ENCODE measurements at regions not wholly inside any gene's neighbourhood (a gene's known extent, or its start where the extent isn't known, plus 50 kb on each side); places are given as distances from the start of the nearest gene placed in this dataset.
"Not testable (repeated sequence)": the region's sequence is repeated elsewhere in the genome, so short reads cannot be mapped to it uniquely, and the experiment has no call there.

- no peak overlapping the region for H3K4me3 Mint-ChIP-seq
- ATAC-seq, result no peak
- no peak for DNase-seq
- no peaks in the 10 kb centered on the region for H3K36me3 Mint-ChIP-seq (ENCODE audit: insufficient read depth)
- H3K4me1 Mint-ChIP-seq (ENCODE audit: low read depth), result no peaks in the 10 kb centered on the region
- H3K9me3 Mint-ChIP-seq, result no peaks in the 10 kb centered on the region
- H3K27me3 Mint-ChIP-seq (ENCODE audit: low read depth), result no peaks in the 10 kb centered on the region
Measured at GRCh38 chr3:169029674-169030285, 633.7 kb downstream of the MECOM start.

GRCh38 chr3:169028716-169029115 lies 634.8 kb downstream of the MECOM start:
- DNase-seq (no peak), ATAC-seq (no peak)
- Mint-ChIP-seq H3K27me3 (ENCODE audit: low read depth) (no peaks in the 10 kb centered on the region), H3K4me1 (ENCODE audit: low read depth) (no peaks in the 10 kb centered on the region), H3K36me3 (ENCODE audit: insufficient read depth) (no peaks in the 10 kb centered on the region), H3K9me3 (no peaks in the 10 kb centered on the region), H3K4me3 (no peak overlapping the region)

- no peaks in the 10 kb centered on the region for H3K4me1 Mint-ChIP-seq (ENCODE audit: low read depth)
- no peak for ATAC-seq
Measured at GRCh38 chr3:169026543-169027182, 636.8 kb downstream of the MECOM start.

GRCh38 chr3:169022457-169022856 lies 641.1 kb downstream of the MECOM start:
- Mint-ChIP-seq H3K9me3 (no peaks in the 10 kb centered on the region), H3K36me3 (ENCODE audit: insufficient read depth) (no peaks in the 10 kb centered on the region)
- ATAC-seq, result no peak

More at GRCh38 chr3:169026543-169027182, 636.8 kb downstream of the MECOM start:
- Mint-ChIP-seq H3K27me3 (ENCODE audit: low read depth) (no peaks in the 10 kb centered on the region), H3K9me3 (no peaks in the 10 kb centered on the region), H3K4me3 (no peak overlapping the region), H3K36me3 (ENCODE audit: insufficient read depth) (no peaks in the 10 kb centered on the region)
- DNase-seq, result no peak

GRCh38 chr3:169020371-169020770 lies 643.1 kb downstream of the MECOM start:
- Mint-ChIP-seq H3K9me3 (no peaks in the 10 kb centered on the region), H3K36me3 (ENCODE audit: insufficient read depth) (no peaks in the 10 kb centered on the region), H3K27me3 (ENCODE audit: low read depth) (no peaks in the 10 kb centered on the region), H3K4me3 (no peak overlapping the region), H3K4me1 (ENCODE audit: low read depth) (no peaks in the 10 kb centered on the region)
- DNase-seq (no peak), ATAC-seq (no peak)

More at GRCh38 chr3:169022457-169022856, 641.1 kb downstream of the MECOM start:
- no peaks in the 10 kb centered on the region for H3K27me3 Mint-ChIP-seq (ENCODE audit: low read depth)
- DNase-seq, result no peak
- no peaks in the 10 kb centered on the region for H3K4me1 Mint-ChIP-seq (ENCODE audit: low read depth)
- no peak overlapping the region for H3K4me3 Mint-ChIP-seq

GRCh38 chr3:169009453-169009852 lies 654.1 kb downstream of the MECOM start:
- no peak for ATAC-seq
- H3K4me1 Mint-ChIP-seq (ENCODE audit: low read depth), result no peaks in the 10 kb centered on the region
- H3K36me3 Mint-ChIP-seq (ENCODE audit: insufficient read depth), result no peaks in the 10 kb centered on the region
- H3K9me3 Mint-ChIP-seq, result peaks cover 1% of the 10 kb centered on the region
- H3K4me3 Mint-ChIP-seq, result no peak overlapping the region
- no peaks in the 10 kb centered on the region for H3K27me3 Mint-ChIP-seq (ENCODE audit: low read depth)
- no peak for DNase-seq

- DNase-seq, result no peak
- Mint-ChIP-seq H3K27me3 (ENCODE audit: low read depth) (no peaks in the 10 kb centered on the region), H3K9me3 (peaks cover 3% of the 10 kb centered on the region), H3K4me3 (no peak overlapping the region), H3K4me1 (ENCODE audit: low read depth) (no peaks in the 10 kb centered on the region), H3K36me3 (ENCODE audit: insufficient read depth) (no peaks in the 10 kb centered on the region)
- ATAC-seq, result no peak
Measured at GRCh38 chr3:169008776-169009358, 654.6 kb downstream of the MECOM start.

- DNase-seq (no peak), ATAC-seq (no peak)
- Mint-ChIP-seq H3K4me1 (ENCODE audit: low read depth) (no peaks in the 10 kb centered on the region), H3K9me3 (peaks cover 3% of the 10 kb centered on the region), H3K27me3 (ENCODE audit: low read depth) (no peaks in the 10 kb centered on the region), H3K4me3 (no peak overlapping the region), H3K36me3 (ENCODE audit: insufficient read depth) (no peaks in the 10 kb centered on the region)
Measured at GRCh38 chr3:169007145-169007544, 656.4 kb downstream of the MECOM start.

- not testable (repeated sequence) for H3K36me3 Mint-ChIP-seq (ENCODE audit: insufficient read depth); DNase-seq; H3K27me3 Mint-ChIP-seq (ENCODE audit: low read depth); ATAC-seq; H3K4me3 Mint-ChIP-seq; H3K4me1 Mint-ChIP-seq (ENCODE audit: low read depth); H3K9me3 Mint-ChIP-seq
Measured at GRCh38 chr3:169006398-169006797, 657.1 kb downstream of the MECOM start.

GRCh38 chr3:169002689-169003088 lies 660.8 kb downstream of the MECOM start:
- Mint-ChIP-seq H3K36me3 (ENCODE audit: insufficient read depth) (no peaks in the 10 kb centered on the region), H3K9me3 (peaks cover 3% of the 10 kb centered on the region), H3K4me3 (no peak overlapping the region), H3K27me3 (ENCODE audit: low read depth) (no peaks in the 10 kb centered on the region), H3K4me1 (ENCODE audit: low read depth) (no peaks in the 10 kb centered on the region)
- ATAC-seq (no peak), DNase-seq (no peak)

- DNase-seq (no peak), ATAC-seq (no peak)
- H3K4me1 Mint-ChIP-seq (ENCODE audit: low read depth), result no peaks in the 10 kb centered on the region
- no peak overlapping the region for H3K4me3 Mint-ChIP-seq
- H3K27me3 Mint-ChIP-seq (ENCODE audit: low read depth), result no peaks in the 10 kb centered on the region
- H3K36me3 Mint-ChIP-seq (ENCODE audit: insufficient read depth), result no peaks in the 10 kb centered on the region
- no peaks in the 10 kb centered on the region for H3K9me3 Mint-ChIP-seq
Measured at GRCh38 chr3:168998792-168999191, 664.7 kb downstream of the MECOM start.

GRCh38 chr3:168997488-168997887 lies 666.0 kb downstream of the MECOM start:
- DNase-seq (no peak), ATAC-seq (no peak)
- H3K36me3 Mint-ChIP-seq (ENCODE audit: insufficient read depth), result no peaks in the 10 kb centered on the region
- H3K9me3 Mint-ChIP-seq, result no peaks in the 10 kb centered on the region
- H3K27me3 Mint-ChIP-seq (ENCODE audit: low read depth), result no peaks in the 10 kb centered on the region
- no peak overlapping the region for H3K4me3 Mint-ChIP-seq
- no peaks in the 10 kb centered on the region for H3K4me1 Mint-ChIP-seq (ENCODE audit: low read depth)

GRCh38 chr3:168996622-168997021 lies 666.9 kb downstream of the MECOM start:
- Mint-ChIP-seq H3K9me3 (no peaks in the 10 kb centered on the region), H3K4me3 (no peak overlapping the region), H3K36me3 (ENCODE audit: insufficient read depth) (no peaks in the 10 kb centered on the region), H3K27me3 (ENCODE audit: low read depth) (no peaks in the 10 kb centered on the region), H3K4me1 (ENCODE audit: low read depth) (no peaks in the 10 kb centered on the region)
- ATAC-seq (no peak), DNase-seq (no peak)

GRCh38 chr3:168995129-168995528 lies 668.4 kb downstream of the MECOM start:
- ATAC-seq, result no peak
- Mint-ChIP-seq H3K9me3 (no peaks in the 10 kb centered on the region), H3K36me3 (ENCODE audit: insufficient read depth) (no peaks in the 10 kb centered on the region), H3K27me3 (ENCODE audit: low read depth) (no peaks in the 10 kb centered on the region), H3K4me3 (no peak overlapping the region), H3K4me1 (ENCODE audit: low read depth) (no peaks in the 10 kb centered on the region)
- no peak for DNase-seq

GRCh38 chr3:168991803-168992202 lies 671.7 kb downstream of the MECOM start:
- Mint-ChIP-seq H3K4me3 (no peak overlapping the region), H3K9me3 (no peaks in the 10 kb centered on the region), H3K27me3 (ENCODE audit: low read depth) (no peaks in the 10 kb centered on the region), H3K36me3 (ENCODE audit: insufficient read depth) (no peaks in the 10 kb centered on the region), H3K4me1 (ENCODE audit: low read depth) (no peaks in the 10 kb centered on the region)
- DNase-seq (no peak), ATAC-seq (no peak)
